RWPE2 (cell line): ENCODE measurements at regions not wholly inside any gene's neighbourhood (a gene's known extent, or its start where the extent isn't known, plus 50 kb on each side); places are given as distances from the start of the nearest gene placed in this dataset.

Experiments
- ATAC-seq: fragments of 200-7000 bp; cut with Tn5 transposase; 3 replicates; pipeline ENCODE4 v1.9.1; 2021; ENCODE audit warnings: low read depth
- DNase-seq: peaks from one replicate; pipeline ENCODE4 v3.0.0-alpha.2; 2020; ENCODE audit warnings: low spot score
- H3K27ac ChIP-seq: fragments of 450-650 bp; 2 replicates; pipeline ENCODE4 v1.5.1; 2017; ENCODE audit warnings: mild to moderate bottlenecking; ENCODE audit not compliant: poor library complexity, severe bottlenecking
- H3K27me3 ChIP-seq: fragments of 250-450 bp; sonication (Bioruptor Pico); 2 replicates; pipeline ENCODE4 v1.5.1; 2021; ENCODE audit warnings: mild to moderate bottlenecking, moderate library complexity; ENCODE audit not compliant: insufficient read depth, poor library complexity, severe bottlenecking
- H3K36me3 ChIP-seq: fragments of 250-450 bp; sonication (Bioruptor Pico); 2 replicates; pipeline ENCODE4 v1.5.1; 2020; ENCODE audit warnings: low read depth, mild to moderate bottlenecking, moderate library complexity
- H3K4me1 ChIP-seq: fragments of 250-450 bp; sonication (Bioruptor Pico); 2 replicates; pipeline ENCODE4 v1.5.1; 2021; ENCODE audit warnings: mild to moderate bottlenecking, moderate library complexity; ENCODE audit not compliant: insufficient read depth, poor library complexity, severe bottlenecking
- H3K4me3 ChIP-seq: fragments of 250-450 bp; sonication (Bioruptor Pico); 2 replicates; pipeline ENCODE4 v1.5.1; 2021; ENCODE audit warnings: mild to moderate bottlenecking, moderate library complexity; ENCODE audit not compliant: severe bottlenecking
- H3K9me3 ChIP-seq: fragments of 250-450 bp; sonication (Bioruptor Pico); 2 replicates; pipeline ENCODE4 v1.5.1; 2021; ENCODE audit warnings: mild to moderate bottlenecking, moderate library complexity; ENCODE audit not compliant: severe bottlenecking
- TF ChIP-seq, protein P1 (sequence below): fragments of 450-650 bp; IDR thresholded peaks from one replicate; pipeline ENCODE4 v1.5.1; 2017; ENCODE audit warnings: mild to moderate bottlenecking, moderate library complexity; ENCODE audit not compliant: poor library complexity, severe bottlenecking

DNA sequence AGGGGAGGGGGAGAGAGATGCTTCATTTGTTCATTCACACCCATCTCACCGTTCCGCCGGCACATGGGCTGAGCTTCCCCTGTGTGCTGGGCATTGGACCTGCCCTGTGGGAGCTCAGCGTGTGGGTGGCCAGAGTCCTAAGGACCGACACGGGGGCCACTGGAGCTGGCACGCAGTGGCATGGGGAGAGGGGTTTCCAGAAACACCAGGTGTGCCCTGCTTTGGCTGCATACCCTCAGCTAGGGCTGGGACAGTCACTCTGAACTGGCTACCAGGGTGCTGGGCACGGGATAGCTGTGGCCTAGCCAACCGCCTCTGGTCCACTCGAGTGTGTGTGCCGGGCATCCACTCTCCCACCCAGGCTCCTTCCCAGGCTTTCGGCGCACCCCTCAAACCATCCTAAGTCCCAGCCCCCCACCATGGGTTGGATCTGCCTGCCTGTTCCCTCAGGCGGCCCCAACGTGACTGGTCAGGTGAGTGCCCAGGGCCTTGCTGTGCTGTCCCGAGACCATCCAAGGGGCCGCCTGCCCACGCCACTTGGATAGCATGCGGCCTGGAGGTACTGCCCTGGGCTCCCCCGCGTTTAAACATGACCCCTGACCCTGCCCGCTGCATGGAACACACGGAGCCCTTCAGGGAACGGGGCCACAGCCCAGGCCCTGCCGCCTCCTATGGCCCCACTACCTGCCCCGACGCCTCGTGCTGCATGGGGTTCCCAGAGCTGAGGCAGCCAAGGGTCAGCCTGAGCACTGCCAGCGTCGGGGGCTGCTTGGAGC is 51.6 kb upstream of the LINC01488 start:
- DNase-seq, result no peak
- Histone ChIP-seq H3K4me3 (no peak overlapping the region), H3K9me3 (no peaks in the 10 kb centered on the region), H3K27ac (no peak overlapping the region), H3K4me1 (no peaks in the 10 kb centered on the region), H3K36me3 (no peaks in the 10 kb centered on the region), H3K27me3 (no peaks in the 10 kb centered on the region)
- ATAC-seq, result no peak
- TF ChIP-seq, protein P1, sequence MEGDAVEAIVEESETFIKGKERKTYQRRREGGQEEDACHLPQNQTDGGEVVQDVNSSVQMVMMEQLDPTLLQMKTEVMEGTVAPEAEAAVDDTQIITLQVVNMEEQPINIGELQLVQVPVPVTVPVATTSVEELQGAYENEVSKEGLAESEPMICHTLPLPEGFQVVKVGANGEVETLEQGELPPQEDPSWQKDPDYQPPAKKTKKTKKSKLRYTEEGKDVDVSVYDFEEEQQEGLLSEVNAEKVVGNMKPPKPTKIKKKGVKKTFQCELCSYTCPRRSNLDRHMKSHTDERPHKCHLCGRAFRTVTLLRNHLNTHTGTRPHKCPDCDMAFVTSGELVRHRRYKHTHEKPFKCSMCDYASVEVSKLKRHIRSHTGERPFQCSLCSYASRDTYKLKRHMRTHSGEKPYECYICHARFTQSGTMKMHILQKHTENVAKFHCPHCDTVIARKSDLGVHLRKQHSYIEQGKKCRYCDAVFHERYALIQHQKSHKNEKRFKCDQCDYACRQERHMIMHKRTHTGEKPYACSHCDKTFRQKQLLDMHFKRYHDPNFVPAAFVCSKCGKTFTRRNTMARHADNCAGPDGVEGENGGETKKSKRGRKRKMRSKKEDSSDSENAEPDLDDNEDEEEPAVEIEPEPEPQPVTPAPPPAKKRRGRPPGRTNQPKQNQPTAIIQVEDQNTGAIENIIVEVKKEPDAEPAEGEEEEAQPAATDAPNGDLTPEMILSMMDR, result no peak

DNA sequence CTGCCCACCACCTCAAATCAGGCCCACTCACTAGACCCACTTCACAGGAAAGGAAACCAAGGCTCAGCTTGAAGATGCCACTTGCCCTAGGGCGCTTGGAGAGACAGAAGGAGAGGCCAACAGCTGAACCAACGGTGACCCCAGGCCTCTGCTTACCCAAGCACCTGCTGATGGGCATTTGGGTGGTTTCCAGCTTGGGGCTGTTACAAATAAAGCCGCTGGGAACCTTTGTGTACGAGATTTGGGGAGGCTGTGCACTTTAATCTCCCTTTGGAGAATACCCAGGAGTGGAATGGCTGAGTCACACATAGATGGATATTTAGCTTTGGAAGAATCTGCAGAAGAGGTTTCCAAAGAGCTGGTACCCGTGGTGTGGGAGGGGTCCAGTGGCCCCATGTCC is 50.9 kb upstream of the LINC01488 start:
- TF ChIP-seq, protein P1, result no peak
- no peaks in the 10 kb centered on the region for H3K4me1 ChIP-seq

DNA sequence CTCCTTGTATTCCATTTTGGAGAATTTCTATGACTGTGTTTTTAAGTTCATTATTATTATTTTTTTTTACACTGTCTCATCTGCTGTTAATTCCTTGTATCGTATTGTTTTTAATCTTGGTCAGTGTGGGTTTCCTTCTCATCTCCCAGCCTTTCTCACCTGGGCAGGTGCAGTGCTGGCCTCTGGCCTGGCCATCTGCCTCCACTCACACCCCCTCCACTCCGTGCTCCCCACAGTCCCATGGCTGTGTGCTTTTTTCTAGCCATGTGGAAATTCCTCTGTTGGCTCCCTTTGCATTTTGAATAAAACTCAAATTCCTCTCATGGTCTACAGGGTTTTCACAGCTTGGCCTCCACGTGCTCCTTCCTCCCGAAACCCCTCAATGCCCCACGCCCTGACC is 50.3 kb upstream of the LINC01488 start:
- no peaks in the 10 kb centered on the region for H3K4me1 ChIP-seq
- ATAC-seq, result no peak
- H3K27me3 ChIP-seq, result no peaks in the 10 kb centered on the region
- TF ChIP-seq, protein P1, result no peak
- no peaks in the 10 kb centered on the region for H3K9me3 ChIP-seq
- no peak overlapping the region for H3K4me3 ChIP-seq
- H3K36me3 ChIP-seq, result no peaks in the 10 kb centered on the region
- H3K27ac ChIP-seq, result no peak overlapping the region
- DNase-seq, result no peak

More for the DNA sequence above, 50.9 kb upstream of the LINC01488 start:
- no peak overlapping the region for H3K4me3 ChIP-seq
- no peak overlapping the region for H3K27ac ChIP-seq
- no peaks in the 10 kb centered on the region for H3K9me3 ChIP-seq
- DNase-seq (no peak), ATAC-seq (no peak)
- H3K36me3 ChIP-seq, result no peaks in the 10 kb centered on the region
- no peaks in the 10 kb centered on the region for H3K27me3 ChIP-seq
